Brain microvascular endothelial cell (primary cell): ENCODE measurements at regions not wholly inside any gene's neighbourhood (a gene's known extent, or its start where the extent isn't known, plus 50 kb on each side); places are given as distances from the start of the nearest gene placed in this dataset.

Experiments
- DNase-seq: peaks from one replicate; pipeline ENCODE4 v3.0.0-alpha.2; 2020
- H3K27ac ChIP-seq: fragments of 250-450 bp; sonication (Bioruptor Pico); 2 replicates; pipeline ENCODE4 v1.5.1; 2020; ENCODE audit warnings: mild to moderate bottlenecking, moderate library complexity
- H3K27me3 ChIP-seq: fragments of 250-450 bp; sonication (Bioruptor Pico); replicated peaks from 2 replicates; pipeline ENCODE4 v1.5.1; 2020; ENCODE audit warnings: mild to moderate bottlenecking
- H3K36me3 ChIP-seq: fragments of 250-450 bp; sonication (Bioruptor Pico); replicated peaks from 2 replicates; pipeline ENCODE4 v1.5.1; 2020; ENCODE audit warnings: mild to moderate bottlenecking
- H3K4me3 ChIP-seq: 2 replicates; pipeline ENCODE4 v1.5.1; 2011; ENCODE audit warnings: low read depth, mild to moderate bottlenecking, control low read depth, low read length, moderate library complexity
- CTCF ChIP-seq: IDR thresholded peaks from 2 replicates; pipeline ENCODE4 v1.5.1; 2011; ENCODE audit warnings: low read depth, mild to moderate bottlenecking, moderate library complexity, low read length, control low read depth, inconsistent platforms; ENCODE audit errors: missing control alignments
- in situ Hi-C: cut with HindIII; loops from 2 replicates; pipeline ENCODE4 v1.10.0; 2017; ENCODE audit warnings: low sequenced_read_pairs, low pct_ligation_motif_present

GRCh38 chr12:90899456-90900182 is 55.4 kb downstream of the CCER1 start:
- in situ Hi-C loops: no loop called here
- no peaks in the 10 kb centered on the region for H3K27me3 ChIP-seq
- no peak for TF ChIP-seq CTCF
- no peak overlapping the region for H3K27ac ChIP-seq
- no peaks in the 10 kb centered on the region for H3K36me3 ChIP-seq
- no peak overlapping the region for H3K4me3 ChIP-seq
- DNase-seq: no peak

GRCh38 chr12:90897986-90898385 is 57.0 kb downstream of the CCER1 start:
- TF ChIP-seq CTCF: no peak
- H3K27me3 ChIP-seq: no peaks in the 10 kb centered on the region
- in situ Hi-C loops: no loop called here
- H3K4me3 ChIP-seq: no peak overlapping the region
- no peaks in the 10 kb centered on the region for H3K36me3 ChIP-seq
- DNase-seq: no peak
- no peak overlapping the region for H3K27ac ChIP-seq

- DNase-seq: no peak
- no peak overlapping the region for H3K27ac ChIP-seq
- in situ Hi-C loops: no loop called here
- no peak overlapping the region for H3K4me3 ChIP-seq
- no peaks in the 10 kb centered on the region for H3K27me3 ChIP-seq
- H3K36me3 ChIP-seq: no peaks in the 10 kb centered on the region
- TF ChIP-seq CTCF: no peak
Observed at GRCh38 chr12:90897316-90897715, 57.7 kb downstream of the CCER1 start.

- no peak for TF ChIP-seq CTCF
- no peak for DNase-seq
- in situ Hi-C loops: no loop called here
- Histone ChIP-seq H3K36me3 (no peaks in the 10 kb centered on the region), H3K27ac (peak overlapping the region; percentile 48), H3K4me3 (no peak overlapping the region), H3K27me3 (no peaks in the 10 kb centered on the region)
Observed at GRCh38 chr12:90896821-90897220, 58.2 kb downstream of the CCER1 start.

- H3K4me3 ChIP-seq: no peak overlapping the region
- in situ Hi-C loops: no loop called here
- H3K36me3 ChIP-seq: no peaks in the 10 kb centered on the region
- H3K27me3 ChIP-seq: no peaks in the 10 kb centered on the region
- peak overlapping the region; percentile 48 for H3K27ac ChIP-seq
- DNase-seq: peak; percentile 63
- TF ChIP-seq CTCF: no peak
Observed at GRCh38 chr12:90896164-90896563, 58.8 kb downstream of the CCER1 start.

- in situ Hi-C loops: no loop called here
- Histone ChIP-seq H3K36me3 (no peaks in the 10 kb centered on the region), H3K27ac (no peak overlapping the region), H3K4me3 (no peak overlapping the region), H3K27me3 (no peaks in the 10 kb centered on the region)
- no peak for DNase-seq
- TF ChIP-seq CTCF: no peak
Observed at GRCh38 chr12:90888316-90888715, 66.7 kb downstream of the CCER1 start.
